ENCODE measurements at regions not wholly inside any gene's neighbourhood (a gene's known extent, or its start where the extent isn't known, plus 50 kb on each side); places are given as distances from the start of the nearest gene placed in this dataset.
A peak's percentile ranks its signal among the peaks of the same experiment; 100 is the strongest.
"Not testable (repeated sequence)": the region's sequence is repeated elsewhere in the genome, so short reads cannot be mapped to it uniquely, and the experiment has no call there.

DNA sequence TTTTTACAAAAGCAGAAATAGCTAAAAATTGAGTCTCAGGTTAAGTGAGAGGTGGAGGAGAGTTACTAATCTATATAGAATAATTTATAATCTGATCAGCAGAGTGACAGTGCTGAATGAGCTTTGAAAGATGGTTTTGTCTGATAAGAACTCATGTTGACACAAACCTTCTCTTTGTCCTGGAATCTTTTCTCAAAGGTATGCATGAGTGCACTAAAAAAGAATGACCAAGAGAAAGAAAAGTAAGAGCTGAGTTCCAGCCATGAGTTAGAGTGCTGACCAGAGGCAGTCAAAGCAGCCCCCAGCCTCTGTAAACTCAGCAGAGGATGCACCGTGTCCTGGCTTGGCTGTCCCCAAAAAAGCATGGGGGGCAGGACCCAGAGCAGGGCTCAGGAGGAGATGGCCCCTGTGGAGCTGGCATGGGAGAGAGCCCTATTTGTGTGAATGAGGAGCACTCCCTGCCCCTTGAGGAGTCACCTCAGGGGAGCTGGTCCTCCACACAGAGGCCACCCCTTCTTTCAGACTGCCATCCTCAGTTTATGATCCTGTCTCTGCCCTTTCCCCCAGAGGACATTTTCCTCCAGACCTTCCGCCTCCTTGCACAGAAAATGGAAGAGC is 129.8 kb downstream of the SEC23A start:
- no peak for DNase-seq

DNA sequence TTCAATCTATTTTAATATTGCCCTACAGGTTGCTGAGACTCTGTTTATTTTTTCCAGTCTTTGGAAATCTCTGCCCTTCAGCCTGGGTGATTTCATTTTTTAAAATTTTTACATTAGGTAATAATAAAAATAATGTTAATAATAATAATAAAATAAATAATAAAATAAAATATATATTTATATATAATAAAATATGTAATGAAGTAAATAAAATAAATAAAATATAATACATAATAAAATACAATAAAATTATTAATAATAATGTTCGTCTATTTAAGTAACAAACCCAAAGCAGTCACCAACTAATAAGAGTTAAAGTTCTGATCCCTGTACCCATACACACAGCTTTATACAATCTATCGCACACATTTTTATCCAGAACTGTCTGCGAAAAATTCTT is 130.5 kb downstream of the SEC23A start:
- no peak for DNase-seq

DNA sequence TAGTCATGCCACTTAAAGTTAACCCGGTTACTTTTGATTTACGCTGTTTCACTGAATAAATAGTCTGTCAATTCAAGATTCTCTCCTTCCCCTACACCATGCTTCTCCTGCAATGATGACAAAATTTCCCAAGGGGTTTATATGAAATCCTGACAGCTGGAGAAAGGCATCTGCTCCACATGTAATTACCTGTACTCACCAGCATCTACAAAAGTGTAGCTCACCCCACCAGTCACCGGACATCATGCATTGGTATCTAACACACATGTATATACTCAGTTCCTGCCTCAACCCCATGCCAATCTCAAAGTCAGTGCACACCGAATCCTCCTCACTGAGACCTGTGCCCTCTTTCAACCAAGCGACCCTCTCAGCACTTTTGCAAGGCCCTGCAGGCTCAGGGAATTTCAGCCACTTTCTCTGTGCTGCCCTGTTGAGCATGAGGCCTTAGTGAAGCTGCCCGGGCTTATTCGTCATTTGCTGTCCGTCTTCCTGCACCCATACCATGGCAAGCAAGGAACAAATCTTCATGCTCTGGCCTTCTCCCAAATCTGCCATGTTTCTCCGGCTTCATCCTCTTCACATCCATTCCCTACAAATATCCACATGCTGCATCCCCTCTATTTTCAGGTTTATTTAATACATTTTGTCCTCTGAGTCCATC is 131.6 kb downstream of the SEC23A start:
- no peak for DNase-seq

GRCh38 chr14:38964630-38965029 is 138.4 kb downstream of the SEC23A start:
- no peak for DNase-seq

GRCh38 chr14:38960946-38961531 is 142.0 kb downstream of the SEC23A start:
- no peak for DNase-seq

DNA sequence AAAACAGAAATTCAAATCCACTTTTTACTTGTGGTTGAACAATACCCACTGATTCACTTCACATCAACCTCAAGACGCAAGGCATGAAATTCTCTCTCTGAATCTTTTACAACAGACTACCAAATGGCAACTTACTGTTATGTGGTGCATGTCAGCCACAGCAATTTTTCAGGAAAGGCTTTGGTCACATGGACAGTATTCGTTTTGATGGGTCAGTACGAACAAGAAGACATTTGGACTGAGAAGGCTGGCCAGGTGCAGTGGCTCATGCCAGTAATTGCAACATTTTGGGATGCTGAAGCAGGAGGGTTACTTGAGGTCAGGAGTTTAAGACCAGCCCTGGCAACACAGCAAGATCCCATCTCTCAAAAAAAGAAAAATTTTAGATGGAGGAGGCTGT is 144.0 kb downstream of the SEC23A start:
- no peak for DNase-seq

DNA sequence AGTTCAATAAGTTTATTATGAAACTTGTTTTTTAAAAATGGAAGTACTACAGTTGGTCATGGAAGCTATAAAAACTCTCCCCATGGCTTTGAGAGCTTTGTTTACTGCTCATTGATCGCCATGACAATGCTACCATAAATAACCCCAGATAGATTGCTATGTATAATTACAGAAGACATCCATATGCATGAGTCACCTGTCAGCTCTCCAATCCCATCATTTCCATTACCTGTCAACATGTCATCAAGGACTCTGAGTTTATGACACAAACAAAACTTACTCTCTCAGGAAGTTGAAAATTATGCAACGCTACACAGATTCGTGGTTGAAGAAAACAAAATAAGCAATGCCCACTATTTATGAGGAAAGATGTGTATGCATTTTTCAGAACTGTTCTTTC is 144.4 kb downstream of the SEC23A start:
- DNase-seq: no peak

GRCh38 chr14:38951451-38951850 is 151.6 kb downstream of the SEC23A start:
- DNase-seq: no peak

- DNase-seq: no peak
These were observed 152.4 kb downstream of the SEC23A start for GRCh38 chr14:38950676-38951075.

DNA sequence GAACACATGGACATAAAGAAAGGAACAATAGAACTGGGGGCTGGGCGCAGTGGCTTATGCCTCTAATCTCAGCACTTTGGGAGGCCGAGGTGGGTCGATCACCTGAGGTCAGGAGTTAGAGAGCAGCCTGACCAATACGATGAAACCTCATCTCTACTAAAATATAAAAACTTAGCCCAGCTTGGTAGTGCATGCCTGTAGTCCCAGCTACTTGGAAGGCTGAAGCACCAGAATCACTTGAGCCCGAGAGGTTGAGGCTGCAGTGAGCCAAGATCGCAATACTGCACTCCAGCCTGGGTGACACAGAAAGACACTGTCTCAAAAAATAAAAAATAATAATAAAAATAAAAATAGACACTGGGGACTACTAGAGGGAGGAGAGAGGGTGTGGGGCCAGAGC is 154.5 kb downstream of the SEC23A start:
- DNase-seq: peak in 1 of 2 donors; percentile 13

DNA sequence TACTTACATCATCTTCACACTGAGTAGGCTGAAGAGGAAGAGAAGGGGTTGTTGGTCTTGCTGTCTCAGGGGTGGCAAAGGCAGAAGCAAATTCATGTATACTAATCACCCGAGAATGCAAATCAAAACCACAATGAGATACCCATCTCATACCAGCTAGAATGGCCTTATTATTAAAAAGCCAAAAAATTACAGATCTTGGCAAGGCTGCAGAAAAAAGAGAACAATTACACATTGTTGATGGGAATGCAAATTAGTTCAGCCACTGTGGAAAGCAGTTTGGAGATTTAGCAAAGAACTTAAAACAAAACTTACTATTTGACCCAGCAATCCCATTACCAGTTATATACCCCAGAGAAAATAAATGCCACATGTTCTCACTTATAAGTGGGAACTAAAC is 154.9 kb downstream of the SEC23A start:
- DNase-seq: peak in 1 of 2 donors; percentile 92

DNA sequence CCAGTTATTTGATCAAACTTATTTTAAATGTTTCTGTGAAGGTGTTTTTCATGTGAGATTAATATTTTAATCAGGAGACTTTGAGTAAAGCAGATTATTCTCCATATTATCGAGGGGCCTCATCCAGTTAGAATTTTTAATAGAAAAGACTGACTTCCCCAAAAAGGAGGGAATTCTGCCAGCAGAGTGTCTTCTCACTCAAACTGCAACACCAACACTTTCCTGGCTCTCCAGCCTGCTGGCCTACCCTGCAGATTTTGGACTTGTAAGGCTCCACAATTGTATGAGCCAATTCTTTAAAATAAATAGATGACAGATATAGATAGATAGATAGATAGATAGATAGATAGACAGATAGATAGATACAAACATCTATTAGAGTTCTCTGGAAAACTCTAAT is 155.7 kb downstream of the SEC23A start:
- no peak for DNase-seq

GRCh38 chr14:38944691-38945090 is 158.3 kb downstream of the SEC23A start:
- peak; percentile 9 to 37 for DNase-seq

GRCh38 chr14:38941488-38941887 is 161.5 kb downstream of the SEC23A start:
- DNase-seq: no peak

DNA sequence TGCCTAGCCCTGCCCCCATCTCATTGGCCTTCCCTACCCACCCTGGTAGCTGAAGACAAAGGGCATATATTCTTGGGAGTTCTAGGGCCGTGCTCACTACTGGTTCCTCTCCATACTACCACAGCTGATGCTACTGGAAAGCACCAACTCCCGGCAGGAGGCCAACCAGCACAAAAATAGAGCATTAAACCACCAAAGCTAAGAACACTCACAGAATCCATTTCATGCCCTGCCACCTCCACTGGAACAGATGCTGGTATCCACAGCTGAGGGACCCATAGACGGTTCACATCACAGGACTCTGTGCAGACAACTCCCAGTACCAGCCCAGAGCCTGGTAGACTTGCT is 170.4 kb downstream of the SEC23A start:
- DNase-seq: not testable (repeated sequence)

GRCh38 chr14:38931969-38932652 is 170.9 kb downstream of the SEC23A start:
- DNase-seq: no peak

- no peak for DNase-seq
These were observed 172.1 kb downstream of the SEC23A start for GRCh38 chr14:38930898-38931297.

- no peak for DNase-seq
These were observed 173.0 kb downstream of the SEC23A start for GRCh38 chr14:38930022-38930421.

DNA sequence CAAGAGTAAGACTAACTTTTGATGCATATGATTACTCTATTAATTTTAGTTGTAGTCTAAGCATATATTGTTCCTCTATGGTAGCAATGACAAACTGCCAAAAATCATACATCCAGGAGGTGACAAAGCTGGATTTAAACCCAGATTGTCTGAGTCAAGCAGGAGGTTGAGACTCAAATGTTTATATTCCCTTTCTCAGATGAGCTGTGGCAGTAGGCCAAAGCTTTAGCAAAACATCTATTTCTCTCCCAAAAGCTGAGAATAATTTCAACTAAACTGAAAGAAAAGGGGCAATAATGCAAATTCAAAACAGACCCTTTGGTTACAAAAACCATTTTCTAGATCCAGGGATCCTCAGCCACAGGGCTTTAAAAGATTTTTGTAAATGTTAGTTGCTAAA is 173.6 kb downstream of the SEC23A start:
- DNase-seq: no peak

DNA sequence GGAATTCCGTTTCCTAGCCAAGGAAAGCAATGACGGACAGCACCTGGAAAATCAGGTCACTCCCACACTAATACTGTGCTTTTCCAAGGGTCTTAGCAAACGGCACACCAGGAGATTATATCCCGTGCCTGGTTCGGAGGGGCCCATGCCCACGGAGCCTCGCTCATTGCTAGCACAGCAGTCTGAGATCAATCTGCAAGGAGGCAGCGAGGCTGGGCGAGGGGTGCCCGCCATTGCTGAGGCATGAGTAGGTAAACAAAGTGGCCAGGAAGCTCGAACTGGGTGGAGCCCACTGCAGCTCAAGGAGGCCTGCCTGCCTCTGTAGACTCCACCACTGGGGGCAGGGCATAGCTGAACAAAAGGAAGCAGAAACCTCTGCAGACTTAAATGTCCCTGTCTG is 181.1 kb downstream of the SEC23A start:
- DNase-seq: not testable (repeated sequence)

DNA sequence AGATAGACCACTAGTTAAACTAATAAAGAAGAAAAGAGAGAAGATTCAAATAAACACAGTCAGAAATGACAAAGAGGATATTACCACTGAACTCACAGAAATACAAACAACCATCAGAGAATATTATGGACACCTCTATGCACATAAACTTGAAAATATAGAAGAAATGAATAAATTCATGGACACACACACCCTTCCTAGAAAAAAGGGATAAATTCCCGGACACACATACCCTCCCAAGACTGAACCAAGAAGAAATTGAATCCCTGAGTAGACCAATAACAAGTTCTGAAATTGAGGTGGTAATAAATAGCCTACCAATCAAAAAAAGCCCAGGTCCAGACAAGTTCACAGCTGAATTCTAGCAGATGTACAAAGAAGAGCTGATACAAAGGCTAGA is 187.9 kb downstream of the SEC23A start:
- DNase-seq: no peak

- no peak for DNase-seq
These were observed 192.9 kb downstream of the SEC23A start for GRCh38 chr14:38910092-38910491.

- DNase-seq: no peak
These were observed 198.1 kb downstream of the SEC23A start for GRCh38 chr14:38904959-38905358.

GRCh38 chr14:38901791-38902190 is 201.2 kb downstream of the SEC23A start:
- DNase-seq: no peak
